Activated naive CD4-positive, alpha-beta T cell treated with anti-CD3 and anti-CD28 coated beads, Interleukin-2, amount 50 U/mL, for 72 hours (primary cell): ENCODE measurements at regions not wholly inside any gene's neighbourhood (a gene's known extent, or its start where the extent isn't known, plus 50 kb on each side); places are given as distances from the start of the nearest gene placed in this dataset.
"Not testable (repeated sequence)": the region's sequence is repeated elsewhere in the genome, so short reads cannot be mapped to it uniquely, and the experiment has no call there.

Source experiments
- ATAC-seq, 2 donors: fragments of 150-1000 bp; cut with Tn5 transposase; 2 replicates each; pipeline ENCODE4 v1.10.0; 2021; ENCODE audit warnings: mild to moderate bottlenecking in 2 of 2, moderate library complexity in 2 of 2
- DNase-seq, 2 donors: peaks; one replicate each; pipeline ENCODE4 v3.0.0; 2021 to 2022; ENCODE audit warnings: low spot score in 2 of 2
- H3K27ac Mint-ChIP-seq, 2 donors: one replicate each; pipeline ENCODE4 v1.8.0; 2022; ENCODE audit warnings: mild to moderate bottlenecking in 2 of 2, mixed read lengths in 2 of 2
- H3K36me3 Mint-ChIP-seq, 2 donors: one replicate each; pipeline ENCODE4 v1.8.0; 2022; ENCODE audit warnings: mixed read lengths in 2 of 2
- H3K9me3 Mint-ChIP-seq, 2 donors: one replicate each; pipeline ENCODE4 v1.8.0; 2022; ENCODE audit warnings: mixed read lengths in 2 of 2

DNA sequence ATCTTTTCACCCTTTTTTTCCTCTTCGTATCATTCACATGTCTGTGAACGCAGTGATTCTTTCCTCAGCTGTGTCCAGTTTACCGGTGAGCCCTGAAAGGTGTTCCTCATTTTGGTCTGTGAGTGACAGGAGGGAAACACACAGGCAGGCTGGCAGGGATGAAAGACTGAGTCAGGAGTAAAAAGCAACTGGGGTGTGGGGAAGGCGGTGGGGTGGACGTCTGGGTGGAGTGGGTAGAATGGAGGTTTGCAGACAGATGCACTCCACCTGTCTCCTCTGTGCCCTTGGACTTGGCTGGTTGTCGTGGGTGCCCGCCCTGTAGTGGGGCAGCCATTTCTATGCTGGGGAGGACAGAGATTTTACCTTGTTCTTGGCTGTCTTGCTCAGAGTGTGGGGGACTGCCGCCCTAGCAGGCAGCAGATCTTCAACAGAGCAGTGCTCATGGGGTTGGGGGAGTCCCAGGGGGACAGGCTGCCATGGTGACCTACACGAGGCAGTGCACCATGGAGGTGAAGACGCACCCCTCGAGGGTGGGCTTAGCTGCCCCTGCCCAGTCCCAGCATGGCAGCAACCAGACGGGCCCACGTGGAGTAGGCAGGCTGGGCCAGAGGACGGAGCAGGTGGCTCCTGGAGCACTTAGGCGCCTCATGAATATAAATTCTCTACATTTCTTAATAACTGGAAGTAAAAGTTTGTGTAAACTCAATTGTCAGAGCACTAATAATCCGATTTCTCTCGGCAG lies 603.7 kb downstream of the TBC1D22A start:
- no peak for ATAC-seq
- Mint-ChIP-seq H3K27ac (no peak overlapping the region), H3K36me3 (no peaks in the 10 kb centered on the region), H3K9me3 (peaks cover 6 to 11% of the 10 kb centered on the region in 2 donors)
- no peak for DNase-seq

DNA sequence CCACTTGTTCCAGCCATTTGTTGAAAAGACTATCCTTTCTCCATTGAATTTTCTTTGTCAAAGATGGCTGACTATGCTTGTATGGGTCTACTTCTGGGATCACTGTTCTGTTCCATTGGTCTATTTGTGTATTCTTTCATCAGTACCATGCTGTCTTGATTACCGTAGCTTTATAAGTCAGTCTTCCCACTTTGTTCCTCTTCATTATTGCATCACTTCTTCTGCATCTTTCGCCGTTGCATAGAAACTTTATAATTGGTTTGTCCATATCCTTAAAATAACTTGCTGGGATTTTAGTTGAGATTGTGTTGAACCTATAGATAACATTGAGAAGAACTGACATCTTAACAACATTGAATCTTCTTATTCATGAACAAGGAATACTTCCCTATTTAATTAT lies 598.8 kb downstream of the TBC1D22A start:
- no peak for DNase-seq
- Mint-ChIP-seq H3K36me3 (no peaks in the 10 kb centered on the region), H3K9me3 (peaks cover 6 to 11% of the 10 kb centered on the region in 2 donors), H3K27ac (no peak overlapping the region)
- ATAC-seq = no peak

DNA sequence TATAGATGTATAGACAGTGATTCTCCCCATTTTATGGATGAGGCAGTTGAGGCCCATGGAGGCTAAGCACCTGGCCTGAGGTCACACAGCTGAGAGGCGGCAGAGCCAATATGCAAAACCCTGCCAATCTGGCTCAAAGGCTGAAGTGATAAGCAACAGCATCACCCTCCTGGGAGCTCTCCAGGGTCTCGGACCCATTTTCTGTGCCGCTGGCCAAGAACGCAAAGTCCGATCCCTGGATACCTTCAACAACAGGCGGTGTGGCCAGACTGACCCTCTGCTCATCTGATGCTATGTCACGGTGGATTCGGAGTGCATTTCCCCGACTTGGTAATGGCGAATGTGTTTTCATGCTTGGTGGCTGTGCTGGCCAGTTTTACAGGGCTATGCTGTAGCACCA lies 595.0 kb downstream of the TBC1D22A start:
- Mint-ChIP-seq H3K9me3 (no peaks in the 10 kb centered on the region), H3K27ac (no peak overlapping the region), H3K36me3 (no peaks in the 10 kb centered on the region)
- no peak for DNase-seq
- ATAC-seq = no peak

DNA sequence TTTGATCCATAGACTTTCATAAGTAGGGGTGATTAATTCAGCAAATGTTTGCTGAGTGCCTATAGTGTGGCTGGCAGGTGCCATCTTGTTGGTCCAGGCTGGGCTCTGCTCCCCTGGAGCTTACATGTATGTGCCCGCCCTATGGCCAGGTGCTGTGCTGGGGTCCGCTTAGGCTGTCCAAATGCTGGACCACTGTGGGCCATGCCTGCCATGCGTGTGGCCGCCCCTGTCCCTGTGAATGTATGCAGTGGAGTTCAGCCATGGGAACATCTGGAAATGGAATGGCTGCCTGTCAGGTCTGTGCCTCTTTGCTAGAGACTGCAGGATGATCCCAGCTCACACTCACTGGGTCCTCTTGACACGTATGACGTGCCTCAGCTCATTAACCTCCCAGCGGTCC lies 594.6 kb downstream of the TBC1D22A start:
- DNase-seq = no peak
- ATAC-seq = no peak
- H3K27ac Mint-ChIP-seq = no peak overlapping the region
- no peaks in the 10 kb centered on the region for H3K9me3 Mint-ChIP-seq
- H3K36me3 Mint-ChIP-seq = no peaks in the 10 kb centered on the region

DNA sequence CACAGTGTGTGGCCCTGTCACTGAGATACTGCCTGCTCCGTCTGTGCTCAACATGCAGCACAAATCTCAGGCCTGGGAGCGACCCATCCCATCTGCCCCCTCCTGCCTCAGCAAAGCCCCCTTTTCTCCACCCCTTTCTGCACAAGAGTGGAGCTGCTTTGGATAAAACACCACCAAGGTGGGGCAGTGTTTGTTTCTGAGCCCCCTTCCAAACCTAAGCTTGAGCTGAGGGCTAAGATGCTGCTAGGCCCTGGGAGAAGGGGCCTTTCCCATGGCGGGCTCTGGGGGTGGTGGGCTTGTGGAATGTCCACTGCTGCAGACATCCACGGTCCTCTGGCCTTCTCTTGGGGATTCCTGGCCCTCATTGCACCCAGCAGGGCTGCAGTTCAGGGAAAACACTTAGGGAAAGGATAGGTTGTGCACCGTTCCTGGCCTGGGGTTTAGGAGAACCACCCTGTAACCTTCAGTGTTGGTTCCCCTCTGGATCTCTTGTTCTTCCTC lies 594.1 kb downstream of the TBC1D22A start:
- Mint-ChIP-seq H3K36me3 (no peaks in the 10 kb centered on the region), H3K9me3 (no peaks in the 10 kb centered on the region), H3K27ac (no peak overlapping the region)
- DNase-seq = no peak
- no peak for ATAC-seq

DNA sequence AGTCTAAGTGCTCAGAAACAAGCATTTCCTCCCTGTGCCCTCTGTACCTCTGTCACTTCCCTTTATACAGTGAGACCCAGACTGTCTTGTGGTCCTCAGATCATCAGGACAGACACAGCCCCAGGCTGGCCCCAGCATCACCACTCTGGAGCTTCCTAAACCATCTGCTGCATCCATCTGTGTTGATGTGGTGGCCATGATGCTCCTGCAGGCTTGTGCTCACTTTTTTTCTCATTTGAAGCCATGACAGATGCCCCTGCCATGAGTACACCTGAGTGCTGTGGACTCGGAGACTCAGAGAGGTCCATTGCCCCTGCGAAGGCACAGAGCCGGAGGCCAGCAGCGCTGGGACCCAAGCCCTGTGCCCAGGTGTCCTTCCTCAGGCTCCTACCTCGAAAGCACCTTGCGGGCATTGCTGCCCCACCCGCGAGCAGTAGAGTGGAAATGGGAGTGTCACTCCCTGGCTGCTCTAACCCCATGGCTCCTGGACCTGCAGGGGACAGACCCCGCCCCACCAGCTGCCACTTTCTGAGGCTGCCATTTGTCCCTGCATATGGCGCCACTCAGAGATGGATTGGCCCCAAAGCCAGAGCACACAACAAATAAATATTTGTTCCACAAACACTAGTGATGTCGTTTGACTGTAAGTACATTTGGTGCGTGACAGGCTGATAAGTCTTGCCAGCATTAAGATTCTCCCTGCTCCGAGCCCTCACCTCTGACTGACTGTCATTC lies 593.5 kb downstream of the TBC1D22A start:
- no peak for DNase-seq

DNA sequence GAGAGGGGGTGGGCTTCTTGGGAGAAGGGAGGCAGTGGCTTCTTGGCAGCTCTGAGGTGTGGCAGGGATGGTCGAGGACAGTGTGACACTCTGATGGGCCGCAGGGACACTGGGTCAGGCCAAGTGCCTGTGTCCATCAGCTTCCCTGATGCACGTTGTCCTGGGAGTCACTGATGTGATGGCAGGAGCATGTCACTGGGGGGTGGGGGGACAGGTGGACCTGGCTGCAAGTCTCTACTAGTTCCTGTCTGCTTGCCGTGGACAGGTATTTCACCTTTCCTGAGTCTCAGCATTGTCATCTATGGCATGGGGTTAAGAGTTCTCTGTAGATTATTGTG lies 592.9 kb downstream of the TBC1D22A start:
- DNase-seq = no peak
- no peaks in the 10 kb centered on the region for H3K36me3 Mint-ChIP-seq
- H3K9me3 Mint-ChIP-seq = no peaks in the 10 kb centered on the region
- no peak overlapping the region for H3K27ac Mint-ChIP-seq
- no peak for ATAC-seq

More for the DNA sequence above, 593.5 kb downstream of the TBC1D22A start:
- Mint-ChIP-seq H3K9me3 (no peaks in the 10 kb centered on the region), H3K36me3 (no peaks in the 10 kb centered on the region), H3K27ac (no peak overlapping the region)
- ATAC-seq = no peak

DNA sequence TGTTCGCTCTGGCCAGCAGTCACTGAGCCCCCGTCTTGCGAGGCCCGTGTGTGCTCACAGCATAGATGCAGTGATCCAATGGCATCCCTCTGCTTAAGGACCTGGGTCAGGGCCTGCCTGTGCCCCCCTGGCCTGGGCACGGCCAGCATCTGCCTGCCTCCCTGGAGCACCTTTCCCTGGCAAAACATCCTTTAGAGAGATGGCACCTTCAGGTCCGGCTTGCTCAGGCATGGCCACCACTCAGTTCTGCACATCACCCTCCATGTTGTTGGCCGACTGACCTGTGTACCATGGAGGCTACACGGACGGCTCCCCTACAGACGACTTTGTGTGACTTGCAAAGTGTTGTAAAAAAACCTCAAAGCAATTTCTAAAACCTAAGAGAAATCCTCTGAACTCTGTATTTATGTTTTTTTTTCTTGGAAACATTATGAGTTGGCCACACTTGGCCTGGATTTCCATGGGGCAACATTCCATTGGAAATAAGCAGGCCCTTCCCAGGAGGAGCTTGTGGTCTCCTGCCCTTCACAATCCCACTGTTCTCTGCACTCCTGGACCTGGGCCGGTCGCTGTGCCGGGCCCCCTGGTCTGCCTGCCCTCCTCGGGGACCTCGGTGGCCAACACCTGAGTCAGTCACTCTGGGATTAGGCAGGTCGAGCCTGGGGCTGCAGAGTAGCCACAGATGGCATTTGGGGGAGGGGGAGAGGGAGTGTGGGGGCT lies 592.4 kb downstream of the TBC1D22A start:
- Mint-ChIP-seq H3K36me3 (no peaks in the 10 kb centered on the region), H3K9me3 (no peaks in the 10 kb centered on the region), H3K27ac (no peak overlapping the region)
- ATAC-seq (no peak), DNase-seq (no peak)

DNA sequence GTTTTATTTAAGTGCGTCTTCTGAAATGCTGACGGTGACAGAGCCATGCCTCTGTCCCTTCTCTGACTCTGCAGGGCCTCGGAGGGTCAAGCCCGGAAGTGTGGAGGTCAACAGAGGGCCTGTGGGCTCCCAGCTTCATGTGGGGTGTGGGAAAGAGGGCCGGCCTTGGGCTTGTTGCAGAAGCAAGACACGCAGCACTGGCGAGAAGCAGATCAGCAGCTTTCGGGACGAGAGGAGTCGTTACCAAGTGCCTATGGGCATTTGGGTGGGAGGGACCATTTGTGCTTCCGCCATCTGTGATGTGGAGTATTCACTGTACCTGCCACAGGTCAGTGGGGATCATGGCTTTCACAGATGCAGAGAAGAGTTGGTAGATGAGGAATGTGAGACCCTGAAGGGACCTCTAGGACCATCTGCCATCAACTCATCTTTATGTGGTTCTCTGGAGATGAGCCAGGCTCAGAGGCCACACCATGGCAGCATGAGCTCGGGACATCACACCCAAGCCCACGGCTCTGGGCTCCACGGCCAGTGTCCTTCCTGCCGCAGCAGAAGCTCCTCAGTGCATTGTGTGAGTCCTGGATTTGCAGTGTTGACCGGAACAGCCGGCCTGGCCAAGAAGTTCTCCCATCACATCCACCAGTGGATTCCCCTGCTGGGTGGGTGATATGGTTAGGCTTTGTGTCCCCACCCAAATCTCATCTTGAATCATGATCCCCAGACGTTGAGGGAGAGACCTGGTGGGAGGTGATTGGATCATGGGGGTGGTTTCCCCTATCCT lies 590.7 kb downstream of the TBC1D22A start:
- no peak for DNase-seq
- no peaks in the 10 kb centered on the region for H3K36me3 Mint-ChIP-seq
- ATAC-seq = no peak
- no peaks in the 10 kb centered on the region for H3K9me3 Mint-ChIP-seq
- H3K27ac Mint-ChIP-seq = no peak overlapping the region

DNA sequence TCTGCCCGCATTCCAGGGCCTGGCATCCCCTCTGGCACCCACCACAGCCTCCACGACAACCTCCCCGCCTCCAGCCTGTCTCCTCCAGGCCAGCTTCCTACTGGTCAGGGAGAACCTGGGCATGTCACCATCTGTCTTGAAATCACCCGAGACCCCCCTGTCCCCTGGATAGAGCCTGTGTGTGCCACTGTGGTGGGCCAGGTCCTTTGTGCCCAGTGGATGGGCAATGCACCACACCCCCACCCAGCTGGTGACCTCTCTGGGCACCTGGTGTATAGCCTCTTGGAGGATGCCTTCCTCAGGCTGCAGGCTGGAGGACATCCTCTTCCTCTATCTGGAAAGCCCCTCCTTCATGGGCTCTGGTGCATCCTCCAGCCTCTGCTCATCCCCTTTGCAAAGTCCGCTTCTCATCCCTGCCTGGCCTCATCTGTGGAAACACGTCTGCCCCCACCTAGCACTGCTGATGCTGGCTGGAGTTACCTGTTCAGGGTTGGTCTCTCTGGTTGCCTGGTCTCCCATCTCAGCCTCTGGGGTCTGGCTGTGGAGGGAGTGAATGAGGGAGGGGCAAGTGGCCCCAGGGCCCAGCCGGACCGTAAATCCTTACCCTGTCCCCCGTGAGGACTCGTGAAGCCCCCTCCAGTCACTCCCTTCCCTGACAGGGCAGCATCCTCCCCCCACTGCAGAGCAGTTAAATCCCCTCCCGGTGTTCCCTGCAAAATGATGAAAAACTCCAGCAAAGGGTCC lies 589.6 kb downstream of the TBC1D22A start:
- no peak for DNase-seq
- Mint-ChIP-seq H3K27ac (no peak overlapping the region), H3K36me3 (no peaks in the 10 kb centered on the region), H3K9me3 (no peaks in the 10 kb centered on the region)
- ATAC-seq = no peak

DNA sequence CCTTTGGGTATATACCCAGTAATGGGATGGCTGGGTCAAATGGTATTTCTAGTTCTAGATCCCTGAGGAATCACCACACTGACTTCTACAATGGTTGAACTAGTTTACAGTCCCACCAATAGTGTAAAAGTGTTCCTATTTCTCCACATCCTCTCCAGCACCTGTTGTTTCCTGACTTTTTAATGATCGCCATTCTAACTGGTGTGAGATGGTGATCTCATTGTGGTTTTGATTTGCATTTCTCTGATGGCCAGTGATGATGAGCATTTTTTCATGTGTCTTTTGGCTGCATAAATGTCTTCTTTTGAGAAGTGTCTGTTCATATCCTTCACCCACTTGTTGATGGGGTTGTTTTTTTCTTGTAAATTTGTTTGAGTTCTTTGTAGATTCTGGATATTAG lies 583.8 kb downstream of the TBC1D22A start:
- not testable (repeated sequence) for H3K36me3 Mint-ChIP-seq, H3K27ac Mint-ChIP-seq, ATAC-seq, DNase-seq, H3K9me3 Mint-ChIP-seq

DNA sequence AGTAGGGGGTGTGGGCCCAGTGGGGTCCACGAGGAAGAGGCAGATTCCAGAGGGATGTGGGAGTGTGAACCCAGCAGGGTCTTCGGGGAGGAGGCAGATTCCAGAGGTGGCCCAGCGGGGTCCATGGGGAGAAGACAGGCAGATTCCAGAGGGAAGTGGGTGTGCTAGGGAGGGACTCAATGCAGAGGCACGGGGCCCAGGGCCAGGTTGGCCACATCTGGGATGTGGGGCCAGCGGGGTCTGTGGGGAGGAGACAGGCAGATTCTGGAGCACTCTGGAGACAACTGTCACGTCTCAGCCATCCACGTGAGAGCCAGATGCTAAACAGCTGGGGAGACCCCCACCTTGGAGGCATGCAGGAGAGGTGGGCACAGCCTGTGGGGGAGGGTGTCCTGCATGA lies 582.6 kb downstream of the TBC1D22A start:
- no peak overlapping the region for H3K27ac Mint-ChIP-seq
- no peak for DNase-seq
- ATAC-seq = no peak
- H3K36me3 Mint-ChIP-seq = no peaks in the 10 kb centered on the region
- H3K9me3 Mint-ChIP-seq = no peaks in the 10 kb centered on the region

DNA sequence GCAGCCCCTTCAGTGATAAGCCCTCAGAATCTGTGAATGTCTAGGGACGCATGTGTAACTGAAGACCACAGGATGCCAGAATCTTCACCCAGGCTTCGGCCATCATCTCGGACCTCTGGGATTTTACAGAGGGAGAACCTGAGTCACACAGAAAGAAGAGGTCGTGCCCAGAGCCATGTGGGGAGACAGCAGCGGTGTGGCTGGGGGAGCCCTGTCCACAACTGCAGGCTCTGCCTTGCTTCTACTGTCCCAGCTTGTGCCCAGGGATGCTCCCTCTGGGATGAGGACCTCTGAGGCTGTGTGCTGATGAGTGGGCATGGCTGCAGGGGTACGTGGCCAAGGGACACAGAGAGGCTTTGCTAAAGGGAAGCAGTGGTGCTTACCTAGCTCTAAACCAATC lies 582.0 kb downstream of the TBC1D22A start:
- H3K9me3 Mint-ChIP-seq = no peaks in the 10 kb centered on the region
- ATAC-seq = no peak

DNA sequence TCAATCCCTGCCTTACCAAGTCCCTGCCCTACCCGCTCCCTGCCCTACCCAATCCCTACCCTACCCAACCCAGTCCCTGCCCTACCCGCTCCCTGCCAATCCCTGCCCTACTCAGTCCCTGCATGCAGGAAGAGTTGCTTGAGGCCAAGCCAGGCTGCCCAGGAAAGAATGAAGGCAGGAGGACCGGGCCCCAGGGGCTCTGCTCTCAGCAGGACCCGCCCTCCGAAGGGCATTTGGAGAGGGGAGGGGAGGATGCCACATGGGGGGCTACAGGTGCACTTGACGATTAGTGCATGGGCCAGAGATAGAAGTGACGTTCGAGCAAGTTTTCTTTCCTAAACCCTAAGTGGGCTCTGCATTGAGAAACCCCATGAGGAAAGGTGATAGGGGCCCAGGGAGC lies 581.2 kb downstream of the TBC1D22A start:
- no peaks in the 10 kb centered on the region for H3K36me3 Mint-ChIP-seq
- no peaks in the 10 kb centered on the region for H3K9me3 Mint-ChIP-seq
- ATAC-seq (no peak), DNase-seq (no peak)
- no peak overlapping the region for H3K27ac Mint-ChIP-seq

More for the DNA sequence above, 582.0 kb downstream of the TBC1D22A start:
- DNase-seq = no peak
- H3K36me3 Mint-ChIP-seq = no peaks in the 10 kb centered on the region
- no peak overlapping the region for H3K27ac Mint-ChIP-seq

DNA sequence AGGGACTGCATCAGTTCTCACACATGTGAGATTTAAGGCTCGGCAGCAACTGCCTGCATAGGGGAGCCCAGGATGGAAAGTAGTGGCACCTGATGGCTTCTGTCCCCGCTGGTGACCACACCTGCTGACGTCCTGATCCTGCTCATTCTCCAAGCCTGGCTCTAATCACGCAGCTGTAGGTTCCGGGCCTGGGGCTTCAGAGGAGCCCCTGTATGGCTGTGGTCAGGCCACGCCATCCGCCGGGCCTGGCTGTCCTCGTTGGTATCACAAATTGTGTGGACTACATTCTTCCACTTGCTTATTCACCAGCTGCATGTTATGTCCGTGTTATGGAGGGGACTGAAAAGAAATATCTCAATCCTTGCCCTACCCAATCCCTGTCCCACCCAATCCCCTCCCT lies 580.0 kb downstream of the TBC1D22A start:
- no peaks in the 10 kb centered on the region for H3K9me3 Mint-ChIP-seq
- ATAC-seq (no peak), DNase-seq (no peak)
- H3K27ac Mint-ChIP-seq = no peak overlapping the region
- H3K36me3 Mint-ChIP-seq = no peaks in the 10 kb centered on the region

DNA sequence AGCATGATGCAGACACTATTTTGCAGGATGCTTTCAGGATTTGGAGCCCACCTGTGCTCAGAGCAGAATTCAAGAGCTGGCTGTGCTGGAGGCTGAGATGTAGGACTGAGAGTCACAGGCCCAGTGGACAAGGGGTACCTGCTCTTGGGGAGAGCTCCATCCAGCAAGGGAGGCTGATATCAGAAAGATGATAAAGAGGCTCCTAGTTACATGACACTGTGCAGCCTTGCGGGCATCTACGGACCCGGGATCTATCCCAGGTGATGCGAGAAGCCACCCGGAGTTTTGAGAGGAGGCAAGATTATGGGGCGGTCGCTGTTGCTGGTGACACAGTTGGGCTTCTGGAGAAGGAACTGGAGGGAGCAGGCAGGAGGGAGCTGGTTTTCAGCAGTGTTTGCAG lies 579.0 kb downstream of the TBC1D22A start:
- Mint-ChIP-seq H3K27ac (no peak overlapping the region), H3K9me3 (no peaks in the 10 kb centered on the region), H3K36me3 (no peaks in the 10 kb centered on the region)
- ATAC-seq (no peak), DNase-seq (no peak)
